Sciatic nerve (tissue), 2 donors: ENCODE measurements at regions not wholly inside any gene's neighbourhood (a gene's known extent, or its start where the extent isn't known, plus 50 kb on each side); places are given as distances from the start of the nearest gene placed in this dataset.

Experiments
- ATAC-seq: fragments of 200-7000 bp; cut with Tn5 transposase; one replicate; pipeline ENCODE4 v1.9.1; 2020; ENCODE audit warnings: mild to moderate bottlenecking, moderate library complexity
- DNase-seq: peaks from one replicate; pipeline ENCODE4 v3.0.0-alpha.2; 2020; ENCODE audit warnings: low spot score
- intact Hi-C: fragments of 100-400 bp; cut with DNase I; formaldehyde crosslinking; loops from one replicate; pipeline ENCODE4 v1.14.2; 2022
- donor health status: DM: no; HTN: no; CAD: no.
- donor health status: DM: no; HTN: no; CAD: no.

DNA sequence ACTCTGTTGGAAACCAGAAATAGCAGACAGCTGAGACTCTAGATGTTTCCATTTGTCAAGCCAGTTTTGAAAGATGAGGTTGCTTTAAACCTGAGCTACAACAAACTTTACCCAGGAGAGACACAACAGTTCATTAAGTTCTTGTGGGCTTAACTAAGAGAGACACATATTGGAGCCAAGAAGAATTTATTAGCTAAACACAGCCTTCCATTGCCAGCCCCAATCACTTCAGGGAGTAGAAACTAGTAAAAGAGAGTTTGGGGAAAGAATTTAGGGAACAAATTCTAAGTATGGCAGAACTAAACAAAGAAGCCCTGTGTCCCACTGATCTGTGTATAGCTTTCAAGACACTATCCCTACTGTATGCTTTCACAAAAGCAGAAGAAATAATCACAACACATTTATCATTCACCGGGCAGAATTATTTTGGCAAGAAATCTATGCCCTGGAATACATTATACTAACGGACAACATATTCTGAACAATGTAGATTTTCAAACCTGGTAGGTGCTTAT is 87.3 kb upstream of the KAZN start:
- intact Hi-C loops, result no loop called here
- ATAC-seq (peak; percentile 51), DNase-seq (no peak)

DNA sequence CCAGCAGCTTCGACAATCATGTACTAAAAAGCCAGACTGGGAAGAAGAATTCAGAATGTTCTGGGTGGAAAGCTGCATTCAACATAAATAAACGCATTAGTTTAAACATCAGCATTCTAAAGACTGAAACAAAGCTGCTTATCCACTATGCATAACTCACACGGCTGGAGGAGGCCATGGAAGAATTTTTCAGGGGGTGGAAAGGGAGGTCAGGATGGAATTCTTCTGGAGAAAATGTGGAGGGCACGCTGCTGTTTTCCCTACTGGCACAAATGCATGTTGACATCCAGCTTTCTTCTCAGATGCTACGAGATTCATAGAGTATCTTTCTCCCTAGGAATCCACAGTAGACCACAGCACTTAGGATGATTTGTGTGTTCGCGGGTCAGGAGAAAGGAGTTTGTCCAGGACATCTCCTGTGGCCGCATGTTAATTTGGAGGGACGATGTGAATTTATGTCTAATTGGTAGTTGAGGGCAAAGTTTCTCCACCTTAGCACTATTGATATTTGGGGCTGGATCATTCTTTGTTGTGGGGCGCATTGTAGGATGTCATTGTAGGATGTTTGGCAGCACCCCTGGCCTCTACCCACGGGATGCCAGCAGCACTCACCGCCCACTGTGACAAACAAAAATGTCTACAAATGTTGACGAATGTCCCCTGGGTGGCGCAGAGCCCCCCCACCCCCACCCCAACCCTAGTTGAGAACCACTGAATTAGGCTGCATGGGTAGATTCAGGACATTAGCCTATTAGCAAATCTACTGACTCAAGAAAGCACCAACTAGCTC is 86.5 kb upstream of the KAZN start:
- DNase-seq, result no peak

DNA sequence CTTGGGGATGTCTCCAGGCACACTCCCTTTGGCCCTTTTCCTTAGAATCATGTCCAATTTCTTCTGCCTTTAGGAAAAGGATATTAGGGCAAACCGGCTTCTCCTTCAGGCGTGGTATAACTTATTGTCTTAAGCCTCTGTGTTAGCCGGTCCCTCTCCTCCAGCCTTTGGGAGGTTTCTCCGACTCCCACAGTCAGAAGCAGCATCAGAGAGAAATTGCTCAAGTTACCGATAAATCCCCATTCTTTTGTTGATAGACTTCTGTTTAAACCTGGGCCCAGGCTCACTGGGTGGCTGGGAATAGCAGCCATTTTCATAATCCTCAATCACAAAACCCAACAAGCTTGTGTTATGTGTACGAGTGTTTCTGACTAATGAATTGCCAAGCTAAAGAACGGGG is 85.4 kb upstream of the KAZN start:
- DNase-seq, result no peak
- intact Hi-C loops, result no loop called here
- peak; percentile 9 for ATAC-seq

More for the DNA sequence above, 86.5 kb upstream of the KAZN start:
- intact Hi-C loops, result no loop called here
- ATAC-seq, result no peak

DNA sequence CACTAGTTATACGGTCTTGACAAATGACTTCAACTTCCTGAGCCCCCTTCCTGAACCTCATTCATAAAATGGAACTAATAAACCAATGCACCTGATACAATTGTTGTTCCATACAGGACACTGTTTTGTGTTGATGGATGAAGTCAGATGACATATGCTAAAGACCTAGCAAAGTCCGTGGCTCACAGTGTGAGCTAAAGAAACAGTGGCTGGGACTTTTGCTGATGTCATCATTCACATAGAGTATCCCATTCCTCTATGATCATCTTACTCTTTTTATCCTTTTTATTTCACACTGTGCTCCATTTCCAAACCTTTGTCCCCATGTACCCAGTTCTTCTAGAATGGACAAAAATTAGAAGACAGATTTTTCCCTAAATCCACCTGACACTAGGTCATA is 83.7 kb upstream of the KAZN start:
- intact Hi-C loops, result no loop called here

DNA sequence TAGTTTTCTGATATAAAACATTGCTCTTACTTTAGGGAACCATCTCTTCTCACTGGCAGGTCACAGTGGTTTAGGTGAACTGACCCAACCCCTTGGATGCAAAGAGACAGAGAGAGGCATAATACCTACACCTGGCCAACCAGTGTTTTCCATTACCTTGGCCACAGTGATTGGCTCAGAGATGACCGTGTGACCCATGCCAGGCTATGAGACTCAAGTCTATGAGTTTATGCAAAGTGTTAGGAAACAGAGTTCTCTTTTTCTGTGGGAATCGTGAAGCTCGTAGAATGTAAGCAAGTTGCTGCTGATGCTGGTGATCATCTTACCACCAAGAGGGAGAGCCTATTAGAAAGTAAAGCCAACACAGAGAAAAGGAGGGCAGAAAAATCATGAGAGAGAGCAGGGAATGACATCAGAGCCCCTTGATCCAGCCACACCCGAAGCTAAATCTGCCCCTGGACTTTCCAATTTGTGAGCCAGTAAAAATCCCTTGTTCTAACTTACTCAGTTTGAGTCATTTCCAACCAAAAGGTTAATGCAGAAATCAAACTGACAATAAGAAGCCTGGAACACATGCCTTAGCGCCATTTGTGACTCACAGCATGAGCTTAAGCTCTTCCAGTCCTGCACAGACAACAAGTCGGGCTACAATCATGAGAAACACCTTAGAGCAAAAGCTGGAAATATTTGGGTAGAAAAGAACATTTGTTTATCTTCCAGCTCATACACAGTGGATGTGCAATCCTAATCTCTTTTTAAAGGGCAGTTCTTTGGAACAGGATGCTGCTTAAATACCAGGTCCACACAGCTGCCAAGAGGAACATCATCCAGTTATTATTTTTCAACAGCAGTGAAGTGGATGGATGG is 81.3 kb upstream of the KAZN start:
- intact Hi-C loops, result no loop called here
- peak; percentile 45 for ATAC-seq
- no peak for DNase-seq

More for the DNA sequence above, 83.7 kb upstream of the KAZN start:
- DNase-seq, result no peak
- ATAC-seq, result no peak

DNA sequence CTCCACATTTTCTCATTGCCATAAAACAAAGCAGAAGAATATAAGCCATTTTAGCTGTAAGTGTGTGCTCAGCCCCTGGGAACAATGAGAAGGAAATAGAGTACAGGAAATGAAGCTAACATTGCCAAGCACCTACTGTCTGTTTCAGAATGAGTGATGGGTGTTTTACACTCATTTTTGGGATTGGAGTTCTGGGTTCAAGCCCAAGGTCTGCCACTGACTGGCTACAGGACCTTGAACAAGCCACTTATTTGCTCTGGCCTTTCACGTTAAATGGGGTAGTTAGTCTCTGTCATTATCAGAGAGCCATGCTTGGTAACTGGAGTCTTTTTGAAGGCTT is 80.7 kb upstream of the KAZN start:
- no peak for ATAC-seq
- intact Hi-C loops, result no loop called here
- DNase-seq, result no peak

DNA sequence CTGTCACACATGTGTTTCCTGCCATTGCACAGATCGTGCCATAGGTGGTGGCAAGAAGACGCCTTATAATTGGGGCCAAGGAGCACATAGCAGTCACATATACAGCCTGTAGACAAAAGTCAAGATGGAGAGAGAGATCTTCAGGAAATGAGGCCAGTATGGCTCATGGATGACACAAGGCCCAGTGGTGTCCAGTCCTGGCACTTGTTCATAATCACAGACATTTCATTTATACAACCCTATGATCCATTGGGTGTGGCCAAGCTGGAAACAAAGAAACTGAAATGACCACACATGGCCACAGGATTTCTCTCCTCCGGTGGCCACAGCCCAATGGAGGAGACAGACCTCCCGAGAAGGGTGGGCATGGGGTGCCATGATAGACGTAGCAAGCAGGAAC is 78.5 kb upstream of the KAZN start:
- ATAC-seq, result no peak
- intact Hi-C loops, result no loop called here
- DNase-seq, result no peak

DNA sequence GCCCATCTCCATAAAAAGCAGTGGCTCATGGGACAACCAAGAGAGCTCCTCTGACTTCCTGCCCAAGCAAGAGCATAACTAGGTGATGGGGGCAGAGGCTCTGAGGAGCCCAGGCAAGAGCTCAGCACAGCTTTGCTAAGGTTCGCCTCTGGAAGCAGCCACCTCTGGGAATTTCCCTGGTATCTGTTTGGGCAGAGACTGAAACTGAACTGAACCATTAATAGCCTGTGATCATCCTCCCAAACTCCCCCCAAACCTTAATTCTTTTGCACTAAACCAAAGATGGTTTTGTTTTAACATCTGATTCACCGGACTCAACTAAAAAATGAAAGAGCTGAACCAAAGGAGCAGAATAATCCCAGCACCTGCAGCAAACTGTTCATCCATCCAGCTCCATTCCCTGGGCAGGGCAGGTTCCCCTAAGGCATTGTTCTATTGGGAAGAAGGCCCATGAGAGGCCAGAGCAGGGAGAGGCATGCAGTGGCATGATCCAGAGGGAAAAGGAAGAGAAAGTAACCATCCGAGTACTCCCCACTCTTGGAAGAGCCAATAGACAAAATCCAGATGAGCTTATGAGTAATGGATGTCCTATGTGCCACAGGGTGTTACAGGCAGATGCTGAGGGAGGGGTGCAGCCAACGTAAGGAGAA is 77.8 kb upstream of the KAZN start:
- no peak for ATAC-seq
- intact Hi-C loops, result no loop called here
- no peak for DNase-seq

DNA sequence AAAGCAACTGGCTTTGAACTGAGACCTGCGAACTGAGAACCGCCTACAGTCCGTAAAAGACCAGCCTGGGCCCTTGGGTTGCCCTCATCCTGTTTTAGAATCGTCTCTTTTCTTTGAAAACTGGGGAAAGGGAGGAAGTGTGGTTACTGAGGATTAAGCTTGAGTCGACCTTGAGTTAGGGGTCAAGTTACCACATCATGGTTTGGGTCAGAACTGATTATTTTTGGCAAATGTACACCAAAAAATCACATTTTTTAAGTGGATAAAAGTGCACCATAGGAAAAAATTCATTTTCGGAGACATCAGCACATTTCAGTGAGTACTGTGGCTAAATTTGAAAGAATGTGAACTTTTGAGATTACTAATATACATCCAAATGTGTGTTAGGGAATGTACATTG is 76.9 kb upstream of the KAZN start:
- intact Hi-C loops, result no loop called here
- ATAC-seq, result peak; percentile 53

DNA sequence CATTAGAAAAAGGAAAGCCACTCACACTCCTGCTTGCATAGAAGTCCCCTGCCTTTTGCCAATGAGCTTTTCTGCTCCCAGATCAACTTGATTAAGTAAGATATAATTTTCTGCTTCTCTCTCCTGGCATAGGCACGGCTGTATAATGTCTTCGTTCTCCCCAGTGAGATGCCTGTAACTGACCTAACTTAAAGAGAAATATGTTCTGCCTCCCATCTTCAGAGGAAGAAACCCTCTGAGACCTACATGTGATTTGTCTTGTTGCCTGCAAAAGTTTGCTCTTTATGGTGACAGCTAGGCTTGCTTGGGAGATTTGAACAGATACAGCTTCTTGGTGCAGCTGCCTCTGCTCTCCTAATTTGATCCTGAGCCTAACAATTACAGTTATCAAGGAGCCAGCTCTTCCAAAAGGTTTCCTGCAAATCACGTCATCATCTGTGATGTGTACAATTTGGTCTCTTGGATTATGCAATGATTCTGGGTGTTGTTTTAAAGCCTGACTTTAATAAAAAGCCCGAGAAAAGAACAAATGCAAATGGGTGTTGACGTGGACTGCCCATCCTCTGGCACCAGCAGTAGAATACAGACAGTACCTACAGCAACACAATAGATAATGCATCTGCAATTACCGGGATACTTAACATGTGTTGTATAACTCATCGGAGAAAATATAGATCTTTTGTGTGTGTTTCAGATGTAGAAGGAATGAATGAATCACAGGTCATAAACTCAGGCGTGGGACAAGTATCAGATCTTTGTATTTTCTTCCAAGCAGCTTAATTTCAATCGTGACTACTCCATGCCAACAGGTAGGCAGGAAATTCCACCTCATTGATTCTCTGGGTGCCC is 76.2 kb upstream of the KAZN start:
- intact Hi-C loops, result no loop called here
- ATAC-seq, result peak; percentile 88

More for the DNA sequence above, 76.9 kb upstream of the KAZN start:
- no peak for DNase-seq

DNA sequence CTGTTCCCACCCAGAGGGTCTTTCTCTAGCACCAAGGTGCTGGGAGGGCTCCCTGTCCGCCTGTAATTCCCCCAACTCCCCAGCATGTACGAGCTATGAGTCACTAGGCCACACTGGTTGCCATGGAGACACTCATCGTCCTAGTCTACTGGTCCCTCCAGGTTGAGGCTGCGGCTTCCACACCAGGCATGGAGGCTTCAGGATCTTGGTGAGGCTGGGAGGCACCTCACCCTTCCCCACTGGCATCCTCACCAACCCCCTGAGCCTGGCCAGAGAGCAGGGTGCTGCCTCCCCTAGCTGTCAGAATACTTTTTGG is 75.6 kb upstream of the KAZN start:
- DNase-seq (no peak), ATAC-seq (peak; percentile 36)
- intact Hi-C loops, result no loop called here

More for the DNA sequence above, 76.2 kb upstream of the KAZN start:
- no peak for DNase-seq

DNA sequence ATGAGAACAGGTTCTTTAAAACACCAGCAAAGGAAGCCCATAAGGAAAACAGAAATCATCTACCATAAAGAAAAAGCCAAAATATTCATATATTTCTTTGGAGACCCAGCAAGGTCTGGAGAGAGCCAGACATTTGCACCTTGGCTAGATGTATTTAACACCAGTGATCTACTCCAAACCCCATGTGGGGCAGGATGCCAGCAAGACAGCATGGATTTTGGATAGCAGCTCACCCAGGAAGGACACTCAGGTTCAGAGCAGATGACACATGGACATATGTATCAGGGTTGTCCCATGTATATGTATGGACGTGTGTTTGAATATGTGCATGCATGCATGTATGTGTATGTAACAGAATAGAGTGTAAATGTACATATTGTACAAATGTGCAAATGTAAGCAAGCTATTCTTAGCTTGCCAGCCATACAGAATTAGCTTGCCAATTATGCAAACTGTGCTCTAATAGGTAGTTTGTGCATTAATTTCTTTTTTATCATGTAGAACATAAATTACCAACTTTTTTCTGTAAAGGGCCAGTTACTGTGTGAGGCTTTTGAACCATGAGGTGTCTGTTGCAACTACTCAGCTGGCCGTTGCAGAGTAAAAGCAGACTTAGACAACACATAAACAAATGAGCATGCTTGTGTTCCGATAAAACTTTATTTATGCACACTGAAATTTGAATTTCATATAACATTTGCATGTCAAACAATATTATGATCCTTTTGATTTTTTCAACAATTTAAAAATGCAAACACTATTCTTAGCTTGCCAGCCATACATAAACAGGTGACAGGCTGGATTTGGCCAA is 73.5 kb upstream of the KAZN start:
- intact Hi-C loops, result no loop called here
- no peak for DNase-seq

DNA sequence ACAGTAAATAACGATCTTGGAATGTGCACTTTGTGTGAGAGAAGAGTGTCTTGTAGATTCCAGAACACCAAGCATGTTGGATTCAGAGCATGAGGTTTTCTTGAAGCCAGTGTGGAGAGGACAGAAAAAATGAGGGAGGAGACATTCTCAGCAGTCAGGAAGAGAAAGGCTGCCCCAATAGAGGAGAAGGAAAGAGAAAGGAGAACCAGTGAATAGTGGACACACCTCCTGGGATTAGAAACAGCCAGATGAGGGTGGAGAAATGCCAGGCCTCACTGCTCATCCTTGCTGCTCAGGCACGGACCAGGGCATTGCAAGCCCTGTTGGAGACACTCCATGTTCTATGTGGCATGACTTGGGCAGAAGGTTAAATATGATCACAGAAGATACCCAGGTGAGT is 69.0 kb upstream of the KAZN start:
- intact Hi-C loops, result no loop called here
- DNase-seq (no peak), ATAC-seq (no peak)

More for the DNA sequence above, 73.5 kb upstream of the KAZN start:
- ATAC-seq, result no peak

DNA sequence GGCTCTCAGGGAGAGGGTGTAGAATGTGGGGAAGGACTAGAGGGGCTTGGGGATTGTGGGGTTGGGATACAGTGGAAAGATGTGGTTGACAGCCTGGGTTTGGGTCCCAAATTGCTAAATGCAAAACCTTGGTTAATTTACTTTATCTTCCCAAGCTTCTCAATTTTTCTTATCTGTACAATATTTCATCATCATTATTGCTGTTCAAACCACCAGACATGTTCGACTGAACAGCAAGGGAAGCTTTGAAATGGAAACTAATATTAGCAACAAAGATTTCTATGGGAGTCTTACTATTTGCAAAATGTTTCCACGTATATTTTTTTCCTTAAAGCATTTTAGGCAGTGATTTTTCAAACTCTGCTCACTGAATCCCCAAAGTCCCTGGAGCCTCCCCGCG is 67.0 kb upstream of the KAZN start:
- ATAC-seq, result no peak
- intact Hi-C loops, result no loop called here

DNA sequence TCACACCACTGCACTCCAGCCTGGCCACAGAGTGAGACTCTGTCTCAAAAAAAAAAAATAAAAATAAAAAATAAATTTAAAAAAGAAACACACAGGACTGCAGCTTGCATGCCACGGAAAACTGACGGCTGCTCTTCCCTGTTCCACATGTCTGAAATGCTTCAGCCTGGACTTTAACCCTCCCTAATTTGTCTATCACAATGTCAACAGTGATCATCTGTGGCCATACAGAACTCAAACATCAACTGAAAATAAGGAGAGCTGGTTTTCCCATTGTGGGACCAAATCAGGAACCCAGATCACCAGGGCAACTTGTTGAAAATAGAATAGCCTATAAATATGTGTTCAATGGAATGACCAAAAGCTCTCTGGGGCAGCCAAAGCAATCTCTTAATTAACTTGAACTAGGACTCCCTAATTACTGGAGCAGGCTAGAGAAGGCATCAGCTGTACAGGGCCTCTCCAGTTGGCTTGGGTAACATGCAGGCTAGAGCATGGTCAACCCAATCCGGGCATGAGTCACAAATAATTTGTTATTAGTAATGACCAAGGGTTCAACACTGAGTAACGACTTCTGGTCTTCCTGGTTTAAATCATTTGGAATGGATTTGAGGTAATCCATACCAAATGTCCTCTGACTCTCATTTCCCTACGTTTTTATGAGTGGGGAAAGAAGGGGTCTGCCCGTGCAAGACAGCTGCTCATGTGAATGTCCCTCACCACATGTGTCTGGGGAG is 62.7 kb upstream of the KAZN start:
- DNase-seq (no peak), ATAC-seq (no peak)
- intact Hi-C loops, result no loop called here

More for the DNA sequence above, 67.0 kb upstream of the KAZN start:
- no peak for DNase-seq

DNA sequence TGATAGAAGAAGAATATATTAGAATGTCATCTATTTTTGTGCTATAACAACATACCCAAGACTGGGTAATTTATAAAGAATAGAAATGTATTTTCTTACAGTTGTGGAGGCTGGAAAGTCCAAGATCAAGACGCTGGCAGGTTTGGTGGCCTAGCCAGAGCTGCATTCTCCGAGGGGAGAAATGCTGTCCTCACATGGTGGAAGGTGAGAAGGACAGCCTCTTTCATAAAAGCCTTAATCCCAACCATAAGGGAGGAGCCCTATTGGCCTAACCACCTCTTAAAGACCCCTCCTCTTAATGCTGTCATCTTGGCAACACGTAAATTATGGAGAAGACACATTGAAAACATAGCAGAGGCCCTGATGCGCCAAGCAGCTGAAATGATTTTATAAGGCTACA is 60.1 kb upstream of the KAZN start:
- DNase-seq, result no peak
- ATAC-seq, result no peak
- intact Hi-C loops, result no loop called here

DNA sequence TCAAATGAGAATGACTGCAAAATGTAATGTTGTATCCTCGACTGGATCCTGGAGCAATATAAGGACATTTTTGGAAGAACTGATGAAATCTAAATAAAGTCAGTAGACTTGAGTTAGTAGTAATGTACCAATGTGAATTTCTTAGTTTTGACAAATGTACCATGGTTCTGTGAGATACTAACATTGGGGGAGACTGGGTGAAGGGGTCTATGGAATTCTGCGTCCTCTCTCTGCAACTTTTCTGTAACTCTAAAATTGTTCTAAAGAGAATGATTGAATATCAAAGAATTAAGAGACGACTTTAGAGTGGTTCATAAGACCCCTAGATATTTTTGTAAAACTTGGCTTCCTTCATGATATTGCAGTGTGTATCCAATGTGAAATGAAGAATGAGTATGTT is 59.2 kb upstream of the KAZN start:
- ATAC-seq, result no peak
- DNase-seq, result no peak
- intact Hi-C loops, result no loop called here
